GM12874 (cell line): ENCODE measurements at regions not wholly inside any gene's neighbourhood (a gene's known extent, or its start where the extent isn't known, plus 50 kb on each side); places are given as distances from the start of the nearest gene placed in this dataset.

Experiments used
- CTCF ChIP-seq: IDR thresholded peaks from 2 replicates; pipeline ENCODE4 v1.5.1; 2011; ENCODE audit warnings: low read depth, mild to moderate bottlenecking, control low read depth, low read length, moderate library complexity; ENCODE audit not compliant: insufficient read depth

- no peak for TF ChIP-seq CTCF
Measured at GRCh38 chr7:155996718-155997280, 184.5 kb upstream of the SHH start.

- no peak for TF ChIP-seq CTCF
Measured at GRCh38 chr7:155995183-155995612, 182.9 kb upstream of the SHH start.

GRCh38 chr7:155994279-155994811 lies 182.1 kb upstream of the SHH start:
- TF ChIP-seq CTCF = no peak

GRCh38 chr7:155993420-155994278 lies 181.4 kb upstream of the SHH start:
- TF ChIP-seq CTCF = no peak

GRCh38 chr7:155992974-155993373 lies 180.7 kb upstream of the SHH start:
- no peak for TF ChIP-seq CTCF

GRCh38 chr7:155992538-155992937 lies 180.3 kb upstream of the SHH start:
- no peak for TF ChIP-seq CTCF

GRCh38 chr7:155992107-155992506 lies 179.8 kb upstream of the SHH start:
- no peak for TF ChIP-seq CTCF
